Suprapubic skin (tissue), 3 donors: ENCODE measurements at regions not wholly inside any gene's neighbourhood (a gene's known extent, or its start where the extent isn't known, plus 50 kb on each side); places are given as distances from the start of the nearest gene placed in this dataset.

Experiments used
- CTCF ChIP-seq, 2 donors: fragments of 200-600 bp in 1 of 2; fragments of 450-650 bp in 1 of 2; sonication (generic) in 1 of 2; IDR thresholded peaks; one replicate each; pipeline ENCODE4 v1.5.1; 2016 to 2019; ENCODE audit warnings: antibody characterized with exemption in 2 of 2, mild to moderate bottlenecking in 1 of 2, moderate library complexity in 1 of 2
- POLR2AphosphoS5 ChIP-seq, 3 donors: sonication (generic); formaldehyde crosslinking; IDR thresholded peaks; one replicate each; pipeline ENCODE4 v1.6.1; 2017; ENCODE audit warnings: antibody characterized with exemption in 3 of 3

GRCh38 chrX:4674028-4674782, 960.8 kb upstream of the PRKX start:
- no peak for TF ChIP-seq POLR2AphosphoS5 (IDR thresholded peaks at IDR 0.05)
- TF ChIP-seq CTCF (IDR thresholded peaks at IDR 0.05): no peak
